Type B pancreatic cell (in vitro differentiated cells): ENCODE measurements at regions not wholly inside any gene's neighbourhood (a gene's known extent, or its start where the extent isn't known, plus 50 kb on each side); places are given as distances from the start of the nearest gene placed in this dataset.
"Not testable (repeated sequence)": the region's sequence is repeated elsewhere in the genome, so short reads cannot be mapped to it uniquely, and the experiment has no call there.

Experiments
- DNase-seq: peaks from one replicate; pipeline ENCODE4 v3.0.0; 2021; ENCODE audit warnings: mixed read lengths; ENCODE audit not compliant: unreplicated experiment; ENCODE audit errors: extremely low spot score
- H3K27ac Mint-ChIP-seq: 2 replicates; pipeline ENCODE4 v1.8.0; 2021; ENCODE audit warnings: mild to moderate bottlenecking, mixed read lengths
- H3K27me3 Mint-ChIP-seq: 2 replicates; pipeline ENCODE4 v1.8.0; 2021; ENCODE audit warnings: mixed read lengths
- H3K36me3 Mint-ChIP-seq: 2 replicates; pipeline ENCODE4 v1.8.0; 2021; ENCODE audit warnings: mixed read lengths
- H3K4me1 Mint-ChIP-seq: one replicate; pipeline ENCODE4 v1.8.0; 2021; ENCODE audit warnings: mixed read lengths; ENCODE audit not compliant: unreplicated experiment
- H3K4me3 Mint-ChIP-seq: 2 replicates; pipeline ENCODE4 v1.8.0; 2021; ENCODE audit warnings: mild to moderate bottlenecking, mixed read lengths
- H3K9me3 Mint-ChIP-seq: 2 replicates; pipeline ENCODE4 v1.8.0; 2021; ENCODE audit warnings: mixed read lengths
- CTCF ChIP-seq: fragments of 200-600 bp; sonication (generic); conservative IDR thresholded peaks from 2 replicates; pipeline ENCODE4 v1.5.0; 2021; ENCODE audit warnings: antibody characterized with exemption, mild to moderate bottlenecking

- Mint-ChIP-seq H3K4me1 (no peaks in the 10 kb centered on the region), H3K4me3 (no peak overlapping the region), H3K9me3 (no peaks in the 10 kb centered on the region), H3K36me3 (no peaks in the 10 kb centered on the region), H3K27me3 (peaks cover 70% of the 10 kb centered on the region), H3K27ac (no peak overlapping the region)
- no peak for DNase-seq
- no peak for TF ChIP-seq CTCF
Observed at GRCh38 chr5:135170500-135170899, 136.5 kb upstream of the PITX1 start.

GRCh38 chr5:135169753-135170152 lies 135.7 kb upstream of the PITX1 start:
- Mint-ChIP-seq H3K9me3 (no peaks in the 10 kb centered on the region), H3K4me3 (no peak overlapping the region), H3K36me3 (no peaks in the 10 kb centered on the region)

DNA sequence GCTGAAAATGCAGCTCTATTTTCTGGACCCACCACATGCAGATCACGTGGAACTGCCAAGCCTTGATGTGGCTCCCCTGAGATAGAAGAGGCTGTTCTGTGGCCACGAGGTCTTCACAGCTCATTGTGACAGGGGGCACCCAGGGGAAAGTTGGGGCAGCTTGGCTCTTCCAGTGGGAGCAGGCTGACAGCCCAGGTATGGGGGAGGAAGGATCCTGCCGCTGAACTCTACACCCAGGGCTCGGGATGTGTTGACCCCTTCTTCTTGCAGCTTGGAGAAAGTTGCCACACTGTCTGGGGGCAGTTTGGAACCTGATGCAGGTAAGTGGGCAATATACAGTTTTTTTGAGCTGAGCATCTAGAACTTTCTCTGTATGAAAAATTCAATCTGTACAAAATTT lies 133.6 kb upstream of the PITX1 start:
- no peak overlapping the region for H3K4me3 Mint-ChIP-seq
- TF ChIP-seq CTCF, result no peak
- no peaks in the 10 kb centered on the region for H3K9me3 Mint-ChIP-seq
- H3K27ac Mint-ChIP-seq, result no peak overlapping the region
- DNase-seq, result no peak
- peaks cover 70% of the 10 kb centered on the region for H3K27me3 Mint-ChIP-seq
- no peaks in the 10 kb centered on the region for H3K4me1 Mint-ChIP-seq
- no peaks in the 10 kb centered on the region for H3K36me3 Mint-ChIP-seq

More at GRCh38 chr5:135169753-135170152, 135.7 kb upstream of the PITX1 start:
- DNase-seq, result no peak
- TF ChIP-seq CTCF, result no peak
- Mint-ChIP-seq H3K27ac (no peak overlapping the region), H3K27me3 (peaks cover 74% of the 10 kb centered on the region), H3K4me1 (no peaks in the 10 kb centered on the region)

DNA sequence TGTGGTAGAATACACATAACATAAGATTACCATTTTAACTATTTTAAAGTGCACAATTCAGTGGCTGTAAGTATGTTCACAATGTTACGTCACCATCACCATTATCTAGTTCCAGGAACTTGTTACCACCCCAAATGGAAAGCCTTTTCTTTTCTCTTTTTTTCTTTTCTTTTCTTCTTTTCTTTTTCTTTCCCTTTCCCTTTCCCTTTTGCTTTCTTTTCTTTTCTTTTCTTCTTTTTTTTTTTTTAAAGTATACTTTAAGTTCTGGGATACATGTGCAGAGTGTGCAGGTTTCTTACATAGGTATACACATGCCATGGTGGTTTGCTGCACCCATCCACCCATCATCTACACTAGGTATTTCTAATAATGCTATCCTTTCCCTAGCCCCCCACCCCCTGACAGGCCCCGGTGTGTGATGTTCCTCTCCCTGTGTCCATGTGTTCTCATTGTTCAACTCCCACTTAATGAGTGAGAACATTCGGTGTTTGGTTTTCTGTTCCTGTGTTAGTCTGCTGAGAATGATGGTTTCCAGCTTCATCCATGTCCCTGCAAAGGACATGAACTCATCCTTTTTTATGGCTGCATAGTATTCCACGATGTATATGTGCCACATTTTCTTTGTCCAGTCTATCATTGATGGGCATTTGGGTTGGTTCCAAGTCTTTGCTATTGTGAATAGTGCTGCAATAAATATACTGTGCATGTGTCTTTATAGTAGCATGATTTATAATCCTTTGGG lies 131.0 kb upstream of the PITX1 start:
- H3K4me3 Mint-ChIP-seq, H3K27ac Mint-ChIP-seq, H3K4me1 Mint-ChIP-seq, DNase-seq, H3K36me3 Mint-ChIP-seq, H3K9me3 Mint-ChIP-seq: not testable (repeated sequence)
- H3K27me3 Mint-ChIP-seq, result peaks cover 66% of the 10 kb centered on the region

GRCh38 chr5:135163964-135164363 lies 129.9 kb upstream of the PITX1 start:
- Mint-ChIP-seq H3K27ac (no peak overlapping the region), H3K9me3 (peaks cover 5% of the 10 kb centered on the region), H3K4me3 (no peak overlapping the region), H3K36me3 (no peaks in the 10 kb centered on the region), H3K4me1 (no peaks in the 10 kb centered on the region), H3K27me3 (peaks cover 75% of the 10 kb centered on the region)
- no peak for DNase-seq
- no peak for TF ChIP-seq CTCF

DNA sequence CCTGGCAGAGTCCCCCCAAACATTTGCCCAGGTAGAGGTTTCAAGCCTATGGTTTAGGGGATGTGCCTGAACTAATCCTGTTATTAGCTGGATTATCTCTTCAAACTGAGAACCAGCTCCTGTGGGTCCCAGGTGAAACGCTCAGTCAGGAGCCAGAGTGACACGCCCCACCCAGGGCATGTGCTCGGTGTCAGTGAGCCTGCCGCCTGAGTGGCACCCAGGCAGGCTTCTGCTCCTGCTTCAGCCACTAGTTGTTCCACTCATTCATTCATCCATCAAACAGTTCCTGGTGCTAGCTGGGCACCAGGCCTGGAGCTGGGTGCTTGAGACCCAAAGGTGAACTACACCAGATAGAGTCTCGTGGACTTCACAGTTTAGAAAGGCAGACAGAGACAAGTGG lies 129.4 kb upstream of the PITX1 start:
- H3K36me3 Mint-ChIP-seq, result no peaks in the 10 kb centered on the region
- TF ChIP-seq CTCF, result no peak
- H3K4me3 Mint-ChIP-seq, result no peak overlapping the region
- DNase-seq, result no peak
- no peaks in the 10 kb centered on the region for H3K4me1 Mint-ChIP-seq
- H3K27ac Mint-ChIP-seq, result no peak overlapping the region
- H3K9me3 Mint-ChIP-seq, result peaks cover 8% of the 10 kb centered on the region
- peaks cover 70% of the 10 kb centered on the region for H3K27me3 Mint-ChIP-seq
